HEK293 (cell line): ENCODE measurements at regions not wholly inside any gene's neighbourhood (a gene's known extent, or its start where the extent isn't known, plus 50 kb on each side); places are given as distances from the start of the nearest gene placed in this dataset.

Experiments used
- CTCF ChIA-PET: fragments of 350-600 bp; formaldehyde crosslinking; extraction: SDS; loops from one replicate; lab custom pipeline; 2021; ENCODE audit warnings: antibody characterized with exemption; lab: Yijun Ruan, JAX
- POLR2A ChIA-PET: fragments of 300-600 bp; formaldehyde crosslinking; extraction: SDS; loops from one replicate; lab custom pipeline; 2020; ENCODE audit warnings: antibody characterized with exemption, inconsistent platforms; lab: Yijun Ruan, JAX
- H3K27ac ChIP-seq: fragments of 200-500 bp; sonication (Bioruptor generic); 2 replicates; pipeline ENCODE4 v1.5.1; 2014; ENCODE audit warnings: low read depth, low read length, control low read depth, inconsistent platforms; ENCODE audit errors: extremely low read depth
- H3K36me3 ChIP-seq, 2 experiments: fragments of 200-500 bp in 1 of 2; sonication (Bioruptor generic) in 1 of 2; 1 replicate in 1 of 2; 2 replicates in 1 of 2; pipeline ENCODE4 v1.5.1; 2014 to 2017; ENCODE audit warnings: inconsistent platforms in 2 of 2, low read length in 2 of 2; ENCODE audit not compliant: control insufficient read depth in 2 of 2, insufficient read depth in 1 of 2
- H3K4me1 ChIP-seq: fragments of 200-500 bp; sonication (Bioruptor generic); 2 replicates; pipeline ENCODE4 v1.5.1; 2014; ENCODE audit warnings: mild to moderate bottlenecking, low read length, inconsistent platforms; ENCODE audit not compliant: control insufficient read depth, insufficient read depth
- H3K4me3 ChIP-seq: 2 replicates; pipeline ENCODE4 v1.5.1; 2011; ENCODE audit warnings: low read depth, mild to moderate bottlenecking, control low read depth, low read length, moderate library complexity
- H3K9me3 ChIP-seq: fragments of 200-500 bp; sonication (Bioruptor generic); 2 replicates; pipeline ENCODE4 v1.5.1; 2014; ENCODE audit warnings: low read depth, low read length, inconsistent platforms; ENCODE audit not compliant: control insufficient read depth, insufficient read depth
- BCL11A ChIP-seq: fragments of 450-650 bp; formaldehyde crosslinking; IDR thresholded peaks from 2 replicates; pipeline ENCODE4 v1.5.1; 2016; ENCODE audit warnings: low read depth, missing biosample characterization, missing genetic modification characterization
- GLI4 ChIP-seq: fragments of 450-650 bp; formaldehyde crosslinking; IDR thresholded peaks from 2 replicates; pipeline ENCODE4 v1.5.1; 2016; ENCODE audit warnings: missing biosample characterization, missing genetic modification characterization
- OVOL3 ChIP-seq: fragments of 450-650 bp; formaldehyde crosslinking; IDR thresholded peaks from 2 replicates; pipeline ENCODE4 v1.5.1; 2016; ENCODE audit warnings: missing biosample characterization, missing genetic modification characterization
- ZNF2 ChIP-seq: fragments of 450-650 bp; formaldehyde crosslinking; IDR thresholded peaks from 2 replicates; pipeline ENCODE4 v1.5.1; 2016; ENCODE audit warnings: missing biosample characterization, missing genetic modification characterization
- ZNF292 ChIP-seq: fragments of 450-650 bp; formaldehyde crosslinking; IDR thresholded peaks from 2 replicates; pipeline ENCODE4 v1.5.1; 2016; ENCODE audit warnings: low read depth, missing biosample characterization, missing genetic modification characterization, borderline replicate concordance
- ZNF394 ChIP-seq: fragments of 450-650 bp; formaldehyde crosslinking; IDR thresholded peaks from 2 replicates; pipeline ENCODE4 v1.5.1; 2016; ENCODE audit warnings: missing biosample characterization, missing genetic modification characterization, mild to moderate bottlenecking, moderate library complexity, borderline replicate concordance
- ZNF560 ChIP-seq: fragments of 450-650 bp; formaldehyde crosslinking; IDR thresholded peaks from 2 replicates; pipeline ENCODE4 v1.5.1; 2017; ENCODE audit warnings: missing biosample characterization, missing genetic modification characterization, borderline replicate concordance
- ZNF596 ChIP-seq: fragments of 450-650 bp; IDR thresholded peaks from 2 replicates; pipeline ENCODE4 v1.5.0; 2018; ENCODE audit warnings: missing biosample characterization, mild to moderate bottlenecking, missing genetic modification characterization, moderate library complexity
- ZNF623 ChIP-seq: fragments of 450-650 bp; formaldehyde crosslinking; IDR thresholded peaks from 2 replicates; pipeline ENCODE4 v1.5.1; 2016; ENCODE audit warnings: missing biosample characterization, missing genetic modification characterization
- ZNF670 ChIP-seq: fragments of 450-650 bp; formaldehyde crosslinking; IDR thresholded peaks from 2 replicates; pipeline ENCODE4 v1.5.1; 2016; ENCODE audit warnings: missing biosample characterization, missing genetic modification characterization, low read depth
- ZNF768 ChIP-seq: fragments of 450-650 bp; formaldehyde crosslinking; IDR thresholded peaks from 2 replicates; pipeline ENCODE4 v1.5.1; 2018; ENCODE audit warnings: missing biosample characterization, mild to moderate bottlenecking, missing genetic modification characterization
- ZNF792 ChIP-seq: fragments of 450-650 bp; formaldehyde crosslinking; IDR thresholded peaks from 2 replicates; pipeline ENCODE4 v1.5.1; 2016; ENCODE audit warnings: missing biosample characterization, missing genetic modification characterization
- TF ChIP-seq, protein P1 (sequence below): fragments of 450-650 bp; formaldehyde crosslinking; IDR thresholded peaks from 2 replicates; pipeline ENCODE4 v1.5.1; 2016; ENCODE audit warnings: missing biosample characterization, missing genetic modification characterization
- TF ChIP-seq, protein P2 (sequence below): fragments of 450-650 bp; formaldehyde crosslinking; IDR thresholded peaks from 2 replicates; pipeline ENCODE4 v1.5.1; 2016; ENCODE audit warnings: missing biosample characterization, missing genetic modification characterization
- TF ChIP-seq, protein P3 (sequence below): fragments of 450-650 bp; formaldehyde crosslinking; IDR thresholded peaks from 2 replicates; pipeline ENCODE4 v1.5.1; 2016; ENCODE audit warnings: missing biosample characterization, missing genetic modification characterization

DNA sequence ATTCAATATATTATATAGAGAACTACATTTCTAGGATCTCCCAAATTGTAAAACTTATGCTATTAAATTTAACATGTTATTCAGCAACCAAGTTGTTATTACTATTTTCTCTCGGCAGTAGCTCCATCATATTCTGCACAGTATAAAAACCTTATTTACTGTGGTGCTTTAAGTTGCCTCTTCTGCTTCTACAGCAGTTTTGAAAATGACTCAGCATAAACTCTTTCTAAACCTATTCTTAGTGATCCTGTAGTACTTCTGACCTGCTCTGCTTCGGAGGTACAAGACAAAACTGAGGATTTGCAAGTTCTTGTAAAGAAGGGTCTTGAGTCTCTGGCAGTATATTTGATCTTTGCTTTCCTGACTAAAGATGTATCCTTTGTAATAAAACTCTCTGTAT, 567.2 kb downstream of the TMX3 start (continued):
- TF ChIP-seq, protein P1, sequence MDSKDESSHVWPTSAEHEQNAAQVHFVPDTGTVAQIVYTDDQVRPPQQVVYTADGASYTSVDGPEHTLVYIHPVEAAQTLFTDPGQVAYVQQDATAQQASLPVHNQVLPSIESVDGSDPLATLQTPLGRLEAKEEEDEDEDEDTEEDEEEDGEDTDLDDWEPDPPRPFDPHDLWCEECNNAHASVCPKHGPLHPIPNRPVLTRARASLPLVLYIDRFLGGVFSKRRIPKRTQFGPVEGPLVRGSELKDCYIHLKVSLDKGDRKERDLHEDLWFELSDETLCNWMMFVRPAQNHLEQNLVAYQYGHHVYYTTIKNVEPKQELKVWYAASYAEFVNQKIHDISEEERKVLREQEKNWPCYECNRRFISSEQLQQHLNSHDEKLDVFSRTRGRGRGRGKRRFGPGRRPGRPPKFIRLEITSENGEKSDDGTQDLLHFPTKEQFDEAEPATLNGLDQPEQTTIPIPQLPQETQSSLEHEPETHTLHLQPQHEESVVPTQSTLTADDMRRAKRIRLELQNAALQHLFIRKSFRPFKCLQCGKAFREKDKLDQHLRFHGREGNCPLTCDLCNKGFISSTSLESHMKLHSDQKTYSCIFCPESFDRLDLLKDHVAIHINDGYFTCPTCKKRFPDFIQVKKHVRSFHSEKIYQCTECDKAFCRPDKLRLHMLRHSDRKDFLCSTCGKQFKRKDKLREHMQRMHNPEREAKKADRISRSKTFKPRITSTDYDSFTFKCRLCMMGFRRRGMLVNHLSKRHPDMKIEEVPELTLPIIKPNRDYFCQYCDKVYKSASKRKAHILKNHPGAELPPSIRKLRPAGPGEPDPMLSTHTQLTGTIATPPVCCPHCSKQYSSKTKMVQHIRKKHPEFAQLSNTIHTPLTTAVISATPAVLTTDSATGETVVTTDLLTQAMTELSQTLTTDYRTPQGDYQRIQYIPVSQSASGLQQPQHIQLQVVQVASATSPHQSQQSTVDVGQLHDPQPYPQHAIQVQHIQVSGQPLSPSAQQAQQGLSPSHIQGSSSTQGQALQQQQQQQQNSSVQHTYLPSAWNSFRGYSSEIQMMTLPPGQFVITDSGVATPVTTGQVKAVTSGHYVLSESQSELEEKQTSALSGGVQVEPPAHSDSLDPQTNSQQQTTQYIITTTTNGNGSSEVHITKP: no peak
- no peak for TF ChIP-seq ZNF623
- no peak for TF ChIP-seq ZNF596 (tag by site-specific recombination)

DNA sequence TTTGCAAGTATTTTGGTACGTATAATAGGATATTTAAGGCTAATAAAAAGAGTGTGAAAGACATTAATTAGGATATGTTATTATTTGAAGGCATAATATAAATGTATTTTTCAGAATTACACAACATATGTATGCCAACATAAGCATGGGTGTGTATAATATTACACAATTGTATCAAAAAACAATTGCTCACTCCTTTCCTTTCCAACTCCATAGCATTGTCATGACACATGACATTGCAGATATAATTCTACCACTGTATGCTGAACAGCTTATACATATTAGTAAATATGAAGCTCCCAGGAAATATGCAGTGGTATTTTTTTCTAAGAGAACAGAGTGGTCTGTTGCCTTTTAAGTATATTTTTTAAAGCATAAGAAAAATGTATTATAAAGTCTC, 593.1 kb downstream of the TMX3 start:
- no peak for TF ChIP-seq ZNF670
- TF ChIP-seq ZNF768: no peak
- no peak for TF ChIP-seq BCL11A (tag by site-specific recombination)
- no peak for TF ChIP-seq ZNF292 (tag by site-specific recombination)
- Histone ChIP-seq H3K9me3 (no peaks in the 10 kb centered on the region), H3K27ac (no peak overlapping the region), H3K36me3 (no peaks in the 10 kb centered on the region), H3K4me1 (no peaks in the 10 kb centered on the region), H3K4me3 (no peak overlapping the region)
- ChIA-PET CTCF (no interaction called here), POLR2A (no interaction called here)

DNA sequence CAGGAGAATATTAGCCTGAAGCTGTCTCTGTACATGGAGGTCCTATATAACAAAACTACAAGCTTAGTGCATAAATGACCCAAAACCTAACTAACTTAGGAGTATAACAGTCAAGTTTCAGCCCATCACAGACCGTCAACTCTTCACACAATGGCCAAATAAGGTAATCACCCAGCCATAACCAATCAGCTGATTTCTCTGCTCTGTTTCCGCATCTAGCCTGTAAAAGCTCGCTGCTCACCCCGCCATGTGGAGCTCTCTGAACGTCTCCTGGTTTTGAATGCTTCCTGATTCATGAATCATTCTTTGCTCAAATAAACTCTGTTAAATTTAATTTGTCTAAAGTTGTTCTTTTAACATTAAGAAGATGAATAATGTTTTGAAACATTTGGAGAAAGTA, 593.6 kb downstream of the TMX3 start:
- POLR2A ChIA-PET: no interaction called here

More for the DNA sequence above, 593.6 kb downstream of the TMX3 start:
- no peaks in the 10 kb centered on the region for H3K4me1 ChIP-seq
- TF ChIP-seq GLI4 (tag by site-specific recombination): no peak
- TF ChIP-seq ZNF792: no peak
- TF ChIP-seq ZNF560 (tag by site-specific recombination): no peak
- no peak for TF ChIP-seq ZNF394 (tag by site-specific recombination)
- TF ChIP-seq, protein P2, sequence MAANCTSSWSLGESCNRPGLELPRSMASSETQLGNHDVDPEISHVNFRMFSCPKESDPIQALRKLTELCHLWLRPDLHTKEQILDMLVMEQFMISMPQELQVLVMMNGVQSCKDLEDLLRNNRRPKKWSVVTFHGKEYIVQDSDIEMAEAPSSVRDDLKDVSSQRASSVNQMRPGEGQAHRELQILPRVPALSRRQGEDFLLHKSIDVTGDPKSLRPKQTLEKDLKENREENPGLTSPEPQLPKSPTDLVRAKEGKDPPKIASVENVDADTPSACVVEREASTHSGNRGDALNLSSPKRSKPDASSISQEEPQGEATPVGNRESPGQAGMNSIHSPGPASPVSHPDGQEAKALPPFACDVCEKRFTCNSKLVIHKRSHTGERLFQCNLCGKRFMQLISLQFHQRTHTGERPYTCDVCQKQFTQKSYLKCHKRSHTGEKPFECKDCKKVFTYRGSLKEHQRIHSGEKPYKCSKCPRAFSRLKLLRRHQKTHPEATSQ (tag by site-specific recombination): no peak
- no peak for TF ChIP-seq ZNF2 (tag by site-specific recombination)
- TF ChIP-seq OVOL3 (tag by site-specific recombination): no peak
- TF ChIP-seq, protein P3, sequence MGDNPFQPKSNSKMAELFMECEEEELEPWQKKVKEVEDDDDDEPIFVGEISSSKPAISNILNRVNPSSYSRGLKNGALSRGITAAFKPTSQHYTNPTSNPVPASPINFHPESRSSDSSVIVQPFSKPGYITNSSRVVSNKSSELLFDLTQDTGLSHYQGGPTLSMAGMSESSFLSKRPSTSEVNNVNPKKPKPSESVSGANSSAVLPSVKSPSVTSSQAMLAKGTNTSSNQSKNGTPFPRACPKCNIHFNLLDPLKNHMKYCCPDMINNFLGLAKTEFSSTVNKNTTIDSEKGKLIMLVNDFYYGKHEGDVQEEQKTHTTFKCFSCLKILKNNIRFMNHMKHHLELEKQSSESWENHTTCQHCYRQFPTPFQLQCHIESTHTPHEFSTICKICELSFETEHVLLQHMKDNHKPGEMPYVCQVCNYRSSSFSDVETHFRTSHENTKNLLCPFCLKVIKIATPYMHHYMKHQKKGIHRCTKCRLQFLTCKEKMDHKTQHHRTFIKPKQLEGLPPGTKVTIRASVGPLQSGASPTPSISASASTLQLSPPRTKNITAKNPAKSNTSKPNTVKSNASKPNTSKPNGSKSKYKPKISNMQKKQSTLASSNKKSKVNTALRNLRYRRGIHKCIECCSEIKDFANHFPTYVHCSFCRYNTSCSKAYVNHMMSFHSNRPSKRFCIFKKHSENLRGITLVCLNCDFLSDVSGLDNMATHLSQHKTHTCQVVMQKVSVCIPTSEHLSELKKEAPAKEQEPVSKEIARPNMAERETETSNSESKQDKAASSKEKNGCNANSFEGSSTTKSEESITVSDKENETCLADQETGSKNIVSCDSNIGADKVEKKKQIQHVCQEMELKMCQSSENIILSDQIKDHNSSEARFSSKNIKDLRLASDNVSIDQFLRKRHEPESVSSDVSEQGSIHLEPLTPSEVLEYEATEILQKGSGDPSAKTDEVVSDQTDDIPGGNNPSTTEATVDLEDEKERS: no peak
- TF ChIP-seq, all 188 proteins: peak for 0
- no peak overlapping the region for H3K4me3 ChIP-seq
- CTCF ChIA-PET: no interaction called here
- H3K27ac ChIP-seq: no peak overlapping the region
- no peaks in the 10 kb centered on the region for H3K36me3 ChIP-seq
- H3K9me3 ChIP-seq: no peaks in the 10 kb centered on the region
